Activated T-helper 9 cell treated with anti-CD3 and anti-CD28 coated beads, Interleukin-2, amount 50 U/mL, for 16 hours (primary cell): ENCODE measurements at regions not wholly inside any gene's neighbourhood (a gene's known extent, or its start where the extent isn't known, plus 50 kb on each side); places are given as distances from the start of the nearest gene placed in this dataset.

Experiments used
- DNase-seq: peaks from one replicate; pipeline ENCODE4 v3.0.0-alpha.2; 2020; ENCODE audit warnings: low read depth

DNA sequence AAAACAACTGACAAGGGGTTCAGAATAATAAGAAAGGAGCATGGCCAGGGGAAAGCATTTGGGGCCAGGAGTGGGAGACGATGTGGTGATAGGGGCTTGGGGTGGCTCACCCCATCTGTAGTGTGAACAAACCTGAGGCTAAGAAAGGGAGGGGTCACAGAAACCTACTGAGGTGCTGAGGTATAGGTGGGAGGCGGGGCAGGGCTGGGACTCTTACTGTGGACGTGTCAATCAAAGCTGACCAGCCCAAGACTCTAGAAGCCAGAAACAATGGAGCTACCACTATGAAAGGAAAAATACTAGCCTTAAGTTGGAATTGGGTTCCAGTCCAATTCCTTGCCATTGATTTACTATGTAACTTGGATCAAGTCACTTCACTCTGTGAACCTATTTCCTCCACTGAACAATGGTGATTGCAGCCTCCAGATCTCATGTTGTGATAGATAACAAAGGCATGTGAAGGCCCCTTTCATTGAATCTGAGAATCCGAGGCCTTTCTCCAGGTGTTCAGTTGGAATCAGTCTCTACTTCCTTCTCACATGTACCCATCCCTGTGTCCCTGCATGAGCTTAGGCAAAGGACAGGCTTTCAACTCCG, 260.9 kb upstream of the HES1 start:
- no peak for DNase-seq

DNA sequence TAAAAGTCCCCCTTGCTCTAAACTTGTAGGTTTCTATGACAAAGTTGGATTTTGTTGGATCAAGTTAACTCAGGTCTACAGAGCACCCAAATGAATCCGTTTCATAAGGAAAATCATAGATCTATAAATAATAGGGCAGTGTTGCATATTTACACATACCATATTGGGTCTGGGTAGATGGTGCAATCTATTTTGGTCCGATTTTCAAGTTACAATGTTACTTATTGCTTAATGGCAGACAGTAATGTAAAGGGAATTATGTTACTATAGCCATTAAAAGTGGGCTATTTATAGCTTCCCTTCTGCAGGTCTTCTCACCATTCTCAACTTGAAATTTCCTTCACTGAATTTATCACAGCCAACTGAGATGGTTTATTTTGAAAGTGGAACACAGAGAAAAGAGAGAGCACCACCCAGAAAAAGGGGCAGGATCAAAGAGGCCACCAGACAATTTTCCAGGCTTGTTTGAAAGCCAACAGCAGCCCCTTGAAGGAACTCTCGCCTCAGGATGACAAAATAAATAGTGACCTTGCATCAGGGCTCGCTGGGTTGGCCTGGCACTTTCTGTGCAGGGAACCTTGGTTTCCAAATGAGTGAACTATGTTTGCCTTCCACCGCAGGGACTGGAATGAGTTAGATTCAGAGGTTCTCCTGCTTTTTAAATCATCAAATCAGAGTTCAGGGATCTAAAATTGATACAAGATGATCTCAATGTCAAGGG, 260.2 kb upstream of the HES1 start:
- DNase-seq, result no peak

DNA sequence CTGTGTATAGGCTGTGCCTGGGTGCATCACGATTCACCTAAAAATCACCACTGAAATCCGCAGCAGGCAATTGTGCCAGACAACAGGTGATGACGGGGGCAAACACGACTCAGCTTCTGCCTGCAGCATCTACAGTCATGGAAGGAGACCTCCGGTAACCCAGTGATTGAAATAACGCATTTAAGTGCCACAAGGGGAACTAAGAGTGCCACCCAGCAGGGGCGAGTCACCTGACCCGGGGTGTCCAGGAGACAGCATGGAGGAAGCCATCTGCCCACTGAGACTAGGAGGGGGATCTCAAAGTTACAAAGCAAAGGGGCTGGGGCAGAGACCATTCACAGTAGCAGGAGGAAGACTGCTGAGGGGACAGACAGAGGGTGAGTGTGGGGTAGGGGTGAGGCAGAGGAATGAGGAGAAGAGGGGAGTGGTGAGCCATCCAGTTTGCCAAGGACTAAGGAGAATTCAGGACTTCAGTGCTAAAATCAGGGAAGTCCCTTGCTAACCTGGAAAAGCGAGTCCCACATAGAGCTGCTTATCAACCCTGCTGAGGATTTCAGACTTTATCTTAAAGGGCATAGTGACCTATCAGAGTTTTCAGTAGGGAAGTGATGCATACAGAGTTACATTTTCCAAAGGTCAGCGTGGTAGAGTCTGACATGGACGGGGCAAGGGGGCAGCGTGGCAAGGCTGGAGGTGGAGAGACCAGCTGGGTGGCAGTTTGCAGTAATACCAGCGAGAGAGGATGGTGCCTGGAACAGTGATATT, 256.7 kb upstream of the HES1 start:
- no peak for DNase-seq

DNA sequence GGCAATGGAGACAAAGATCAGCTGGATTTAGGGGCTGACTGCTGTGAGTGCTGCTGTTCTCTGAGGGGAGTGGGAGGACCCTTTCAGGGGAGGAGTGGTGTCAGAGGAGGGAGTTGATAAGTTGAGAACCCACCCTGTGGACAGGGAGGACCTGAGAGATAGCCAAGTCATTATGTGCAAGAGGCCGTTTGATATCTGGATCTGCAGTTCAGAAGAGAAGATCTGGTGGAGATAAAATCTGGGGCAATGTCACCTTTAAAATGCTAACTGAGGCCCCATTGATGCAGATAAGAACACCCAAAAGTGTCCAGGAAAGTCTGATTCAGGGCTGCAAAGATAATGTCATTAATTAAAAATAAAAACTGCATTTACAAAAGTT, 256.1 kb upstream of the HES1 start:
- DNase-seq, result no peak

DNA sequence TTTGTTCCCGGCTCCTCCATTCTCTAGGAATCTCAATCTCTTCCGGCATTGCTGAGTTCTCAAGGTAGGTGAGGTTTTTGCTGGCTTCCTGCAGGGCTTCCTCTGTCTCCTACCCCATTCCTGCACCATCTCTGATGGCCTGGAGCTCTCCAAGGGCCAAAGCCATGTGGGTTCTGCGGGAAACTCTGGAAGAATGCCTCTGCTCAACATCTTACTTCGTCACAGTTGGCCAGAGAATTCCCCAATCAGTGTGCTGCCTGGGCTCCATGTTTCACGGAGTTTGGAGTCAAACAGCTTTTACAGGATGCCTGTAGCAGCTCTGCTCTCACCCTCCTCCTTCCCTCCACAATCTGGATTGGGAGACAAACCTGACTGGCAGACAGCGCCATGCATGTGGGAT, 253.9 kb upstream of the HES1 start:
- DNase-seq, result no peak

DNA sequence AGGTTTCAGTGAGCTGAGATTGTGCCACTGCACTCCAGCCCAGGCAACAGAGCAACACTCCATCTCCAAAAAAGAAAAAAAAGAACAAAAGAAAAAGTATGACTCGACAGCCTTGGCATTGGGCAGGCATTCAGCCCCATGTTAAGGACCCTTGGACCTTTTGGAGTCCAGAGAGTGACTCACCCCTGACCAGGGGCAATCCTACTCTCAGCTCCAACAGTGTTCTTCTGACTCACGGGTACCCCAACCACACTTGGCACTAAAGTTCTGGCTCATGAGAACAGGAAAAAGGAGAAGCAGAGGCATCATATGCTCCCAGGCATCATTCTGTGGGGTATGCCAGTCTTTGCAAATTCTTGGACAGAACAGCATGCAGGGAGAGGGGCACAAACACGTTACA, 252.4 kb upstream of the HES1 start:
- DNase-seq, result no peak

DNA sequence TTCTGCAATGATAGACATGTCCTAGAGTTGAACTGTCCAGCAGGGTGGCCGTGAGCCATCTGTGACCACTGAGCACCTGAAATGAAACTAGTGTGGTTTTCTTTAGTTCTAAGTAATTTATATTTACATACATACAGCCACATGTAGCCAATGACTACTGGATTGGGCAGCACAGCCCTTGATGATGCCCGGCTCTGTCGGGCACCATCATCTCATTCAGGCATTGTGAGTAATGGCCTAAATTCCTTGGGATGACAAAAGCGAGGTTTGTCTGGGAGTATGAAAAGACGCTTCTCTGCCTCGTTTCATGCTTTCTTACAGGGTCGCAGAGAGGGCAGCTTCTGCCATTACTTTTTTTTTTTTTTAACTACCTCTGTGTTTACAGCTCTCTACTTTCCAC, 251.9 kb upstream of the HES1 start:
- DNase-seq, result no peak

DNA sequence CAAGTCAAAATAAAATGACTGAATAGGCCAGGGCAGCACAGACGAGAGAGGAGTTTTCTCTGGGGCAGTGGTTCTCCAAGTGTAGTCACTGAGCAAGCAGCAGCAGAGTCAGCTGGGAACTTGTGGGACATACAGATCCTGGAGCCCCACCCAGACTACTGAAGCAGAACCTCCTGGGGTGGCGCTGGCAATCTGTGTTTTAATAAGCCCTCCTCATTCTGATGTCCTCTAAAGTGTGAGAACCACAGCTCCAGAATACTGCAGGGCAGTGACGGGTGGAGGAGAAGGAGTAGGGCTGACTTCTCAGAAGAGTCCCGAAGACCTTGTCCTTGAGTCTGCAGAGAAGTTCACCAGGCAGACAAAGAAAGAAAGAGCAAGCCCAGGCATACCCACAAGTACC, 251.3 kb upstream of the HES1 start:
- no peak for DNase-seq

DNA sequence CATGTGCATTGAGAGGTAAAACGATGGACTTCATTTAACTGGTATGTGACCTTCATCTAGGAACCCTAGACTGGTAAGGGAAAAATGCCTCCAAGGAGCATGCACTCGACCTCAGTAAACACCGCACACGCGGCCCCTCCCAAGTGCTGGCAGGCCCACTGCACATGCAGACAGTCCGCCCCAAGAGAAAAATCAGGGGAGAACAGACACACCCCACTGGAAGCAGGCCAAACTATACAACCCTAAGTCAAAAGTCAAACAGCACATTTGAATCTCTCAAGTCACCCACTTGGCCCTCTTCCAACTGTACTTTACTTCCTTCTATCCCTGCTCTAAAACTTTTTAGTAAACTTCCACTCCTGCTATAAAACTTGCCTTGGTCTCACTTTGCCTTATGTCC, 250.1 kb upstream of the HES1 start:
- no peak for DNase-seq

DNA sequence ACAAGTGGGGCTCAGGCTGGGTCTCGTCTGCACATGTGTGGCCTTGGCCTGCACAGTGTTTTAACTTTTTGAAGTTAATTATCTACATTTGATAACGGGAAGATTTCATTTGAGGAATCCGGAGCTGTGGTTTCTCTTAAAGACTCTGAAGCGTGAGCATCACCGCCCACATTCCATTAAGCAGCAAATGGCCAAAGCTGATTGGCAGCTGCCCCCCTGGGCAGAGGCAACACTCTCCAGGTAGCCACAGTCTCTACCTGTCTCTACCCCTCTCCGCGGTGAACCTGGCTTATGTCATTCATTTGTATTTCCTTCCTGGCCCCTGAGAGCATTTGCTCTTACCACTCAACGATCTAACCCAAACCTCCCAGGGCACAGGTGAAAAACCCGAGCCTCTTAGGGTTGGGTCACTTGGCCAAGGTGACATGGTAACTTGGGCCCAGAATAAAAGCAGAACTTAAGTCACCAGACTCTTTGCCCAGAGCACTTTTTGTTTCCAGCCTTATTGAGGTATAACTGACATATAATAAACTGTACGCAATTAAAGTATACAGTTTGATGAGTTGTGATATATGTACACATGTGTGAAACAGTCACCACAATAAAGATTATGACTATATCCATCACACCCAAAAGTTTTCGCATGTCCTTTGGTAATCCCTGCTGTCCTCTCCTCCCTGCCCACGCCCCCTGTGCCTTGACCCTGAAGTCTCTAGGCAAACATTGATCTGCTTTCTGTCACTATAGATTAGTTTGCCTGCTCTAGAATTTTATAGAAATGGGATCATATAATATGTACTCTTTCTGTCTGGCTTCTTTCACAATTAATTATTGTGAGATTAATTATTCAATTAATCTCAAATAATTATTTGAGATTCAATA, 245.7 kb upstream of the HES1 start:
- DNase-seq, result no peak

DNA sequence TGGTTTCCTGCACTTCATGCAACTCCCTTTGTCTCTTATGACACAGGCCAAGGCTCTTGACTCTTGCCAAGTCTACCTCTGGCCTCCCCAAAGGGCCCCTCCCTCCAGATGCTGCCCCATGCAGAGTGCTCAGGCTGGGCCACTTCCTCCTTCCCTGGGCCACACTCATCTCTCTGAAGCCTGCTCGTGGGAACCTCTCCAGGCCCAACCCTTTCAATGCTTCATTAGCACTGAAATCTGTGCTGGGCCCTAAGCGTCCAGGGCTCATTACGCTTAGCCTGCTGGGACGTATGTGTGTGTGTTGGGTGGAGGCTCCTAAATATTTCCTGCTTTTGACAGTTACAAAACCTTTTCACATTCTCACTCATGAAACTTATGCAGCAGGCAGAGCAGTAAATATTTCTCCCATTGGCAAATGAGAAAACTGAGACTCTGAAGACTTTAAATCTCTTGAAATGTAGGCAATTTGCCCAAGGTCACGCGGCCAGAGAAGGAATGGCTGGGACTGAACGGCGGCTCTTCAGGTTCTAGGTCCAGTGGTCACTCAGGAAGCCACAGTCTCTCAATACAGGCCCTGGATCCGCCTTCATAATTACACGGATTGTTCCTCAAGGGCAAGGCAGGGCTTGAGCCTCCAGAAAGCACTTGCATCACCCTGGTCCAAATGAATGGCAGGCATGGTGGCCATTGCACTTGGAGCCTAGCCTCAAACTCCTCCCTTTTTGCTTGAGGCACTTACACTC, 241.7 kb upstream of the HES1 start:
- no peak for DNase-seq

DNA sequence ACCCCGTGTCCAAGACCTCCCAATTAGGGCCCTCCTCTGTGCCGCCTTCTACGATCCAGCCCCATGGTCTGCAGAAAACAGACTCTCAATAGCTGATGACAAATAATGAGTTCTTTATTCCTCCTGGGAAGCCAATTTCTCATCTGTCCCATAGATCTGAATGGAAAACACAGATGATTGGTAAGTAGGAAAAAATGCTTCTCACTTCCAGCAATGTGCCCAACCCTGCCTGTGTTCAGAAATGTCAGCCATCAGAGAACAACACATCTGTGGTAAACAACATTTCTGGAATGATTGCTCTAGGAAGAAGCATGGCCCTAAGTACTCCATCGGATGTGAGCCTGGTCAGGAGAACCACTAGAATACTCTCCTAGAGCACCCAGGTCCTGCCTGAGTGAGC, 240.5 kb upstream of the HES1 start:
- no peak for DNase-seq

DNA sequence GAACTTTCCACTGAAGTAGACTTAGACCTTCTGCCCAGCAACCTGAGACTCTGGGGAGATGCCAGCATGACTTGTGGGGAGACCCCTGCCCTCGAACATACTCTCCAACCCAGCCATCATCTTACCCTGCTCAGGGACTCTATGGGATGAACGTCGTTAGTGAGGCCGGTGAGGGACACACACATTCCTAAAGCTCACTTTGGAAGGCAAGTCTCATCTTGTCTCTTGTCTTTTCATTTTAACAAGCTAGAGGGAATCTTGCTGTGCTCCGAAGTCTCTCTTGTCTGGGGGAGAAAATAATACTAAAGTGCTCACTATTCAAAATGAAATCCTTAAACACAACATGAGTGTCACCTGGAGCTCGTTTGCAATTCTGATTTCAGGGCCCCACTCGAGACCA, 239.5 kb upstream of the HES1 start:
- DNase-seq, result no peak

DNA sequence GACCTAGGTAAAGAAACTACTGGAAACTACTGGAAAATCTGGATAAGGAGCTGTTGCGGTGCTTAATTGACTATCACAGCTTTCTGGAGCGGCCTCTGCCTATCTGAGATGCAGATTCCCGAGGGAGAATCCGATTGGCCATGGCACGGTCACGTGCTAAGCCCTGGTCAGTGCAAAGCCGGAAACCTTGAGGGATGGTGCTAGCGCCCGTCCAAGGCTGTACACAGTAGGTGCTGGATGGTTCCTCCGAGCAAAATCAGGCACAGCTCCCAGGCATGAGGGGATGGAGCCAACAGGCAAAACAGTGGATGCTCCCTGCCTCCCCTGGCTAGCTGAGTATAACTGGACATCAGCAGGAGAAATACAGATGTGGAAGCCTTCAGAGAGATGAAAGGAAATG, 238.7 kb upstream of the HES1 start:
- no peak for DNase-seq

DNA sequence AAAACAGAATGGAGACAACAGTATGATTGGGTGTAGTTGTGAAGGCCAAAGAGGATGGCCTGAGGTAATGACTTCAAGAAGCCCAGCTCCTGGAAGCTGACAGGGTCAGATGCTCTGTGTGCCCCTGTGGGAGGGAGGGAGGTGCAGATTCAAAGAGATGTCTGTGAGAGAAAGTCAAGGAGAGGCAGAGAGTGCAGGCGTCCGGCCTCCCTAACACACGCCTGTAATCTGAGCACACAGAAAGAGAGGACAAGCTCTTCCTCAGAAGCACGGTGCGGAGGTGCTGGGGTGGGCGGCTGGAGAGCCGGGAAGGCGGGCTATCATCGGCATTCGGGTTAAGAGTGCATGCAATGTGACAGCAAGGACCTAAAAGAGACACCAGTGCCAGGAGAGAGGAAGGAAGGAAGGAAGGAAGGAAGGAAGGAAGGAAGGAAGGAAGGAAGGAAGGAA, 238.2 kb upstream of the HES1 start:
- DNase-seq, result no peak

DNA sequence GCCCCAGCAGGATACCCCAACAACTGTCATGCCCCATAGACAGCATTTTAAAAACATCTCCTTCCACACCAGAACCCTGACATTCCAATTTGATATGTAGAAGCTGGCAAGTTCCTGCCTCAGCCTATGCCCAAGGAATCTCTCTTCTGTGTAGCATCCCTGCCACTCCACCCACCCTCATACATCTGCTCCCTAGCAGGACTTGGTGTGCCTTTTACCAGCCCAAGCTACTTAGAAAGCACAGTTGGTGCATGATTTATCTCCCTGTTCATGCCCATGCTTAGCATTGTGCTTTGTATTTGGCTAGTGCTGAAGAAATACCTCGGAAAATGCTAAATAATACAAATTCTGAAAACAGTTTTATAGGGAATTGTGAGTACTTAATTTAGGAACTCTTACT, 236.9 kb upstream of the HES1 start:
- no peak for DNase-seq

DNA sequence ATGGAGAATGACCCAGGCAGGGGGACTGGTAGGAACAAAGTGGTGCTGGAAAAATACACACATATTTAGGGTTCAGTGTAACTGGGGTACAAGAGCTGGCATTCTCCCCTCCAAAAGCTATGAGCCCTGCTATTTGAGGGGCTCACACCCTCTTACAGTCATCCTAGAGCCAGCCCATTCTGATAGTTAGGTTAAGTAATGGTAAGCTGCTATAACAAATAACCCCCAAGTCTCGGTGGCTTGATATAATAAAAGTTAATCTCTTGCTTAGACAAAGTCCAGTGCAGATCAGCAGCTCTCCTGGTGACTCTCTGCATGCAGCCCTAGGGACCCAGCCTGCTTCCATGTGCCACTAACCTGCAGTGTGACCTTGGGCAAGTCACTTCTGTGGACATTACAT, 234.9 kb upstream of the HES1 start:
- no peak for DNase-seq

DNA sequence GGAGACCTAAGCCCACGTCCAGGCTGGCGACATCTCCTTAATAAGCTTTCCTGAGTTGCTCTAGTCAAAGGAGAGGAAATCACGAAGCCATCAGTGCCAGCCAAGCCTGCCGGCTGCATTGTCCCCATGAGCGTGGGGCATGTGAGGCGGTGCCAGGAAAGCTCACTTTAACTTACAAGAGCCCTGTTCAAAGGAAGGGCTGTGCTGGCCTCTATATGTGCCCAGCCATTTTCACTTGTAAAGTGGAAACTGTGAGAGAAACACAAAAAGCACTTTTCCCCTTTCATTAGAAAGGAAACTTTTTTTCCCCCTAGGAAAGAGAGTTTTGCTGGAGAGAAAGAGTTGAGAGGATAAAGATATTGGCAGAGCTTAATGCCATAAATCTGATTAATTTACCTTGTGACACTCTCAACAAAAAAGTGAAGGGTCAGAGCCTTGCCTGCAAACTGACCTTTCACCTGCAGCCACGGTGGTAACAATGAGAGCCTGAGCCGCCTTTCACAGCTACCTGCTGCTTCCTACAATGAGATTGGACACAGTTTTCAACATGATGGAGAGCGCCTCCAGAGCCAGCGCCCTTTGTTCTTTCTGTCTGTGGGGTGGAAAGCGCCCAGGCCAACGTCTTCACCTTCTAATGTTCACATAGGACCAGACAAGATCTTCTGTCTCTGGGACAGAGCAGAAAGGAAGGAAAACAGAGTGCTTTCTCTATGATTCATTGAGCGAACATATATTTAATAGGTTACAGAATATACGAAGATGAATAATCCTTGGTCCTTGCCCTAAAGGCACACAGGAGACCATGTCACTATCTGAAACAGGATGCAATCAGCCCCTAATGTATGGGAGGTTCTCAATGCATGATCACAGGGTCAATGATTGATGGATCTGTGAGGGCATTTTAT, 233.1 kb upstream of the HES1 start:
- DNase-seq, result no peak

DNA sequence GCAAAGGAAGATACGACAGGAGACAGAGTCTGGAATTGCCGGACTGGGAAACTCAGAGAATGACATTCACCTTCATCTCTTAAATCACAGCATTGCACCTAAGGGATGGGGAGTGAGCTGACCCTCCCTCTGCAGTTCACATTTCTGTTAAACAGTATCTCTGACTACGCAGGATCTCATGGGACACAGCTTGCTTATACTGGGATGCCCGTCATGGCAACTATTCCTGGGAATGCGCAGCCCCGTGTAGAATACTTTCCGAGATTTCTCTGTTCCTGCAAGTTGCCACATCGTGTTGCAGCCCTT, 232.5 kb upstream of the HES1 start:
- no peak for DNase-seq

DNA sequence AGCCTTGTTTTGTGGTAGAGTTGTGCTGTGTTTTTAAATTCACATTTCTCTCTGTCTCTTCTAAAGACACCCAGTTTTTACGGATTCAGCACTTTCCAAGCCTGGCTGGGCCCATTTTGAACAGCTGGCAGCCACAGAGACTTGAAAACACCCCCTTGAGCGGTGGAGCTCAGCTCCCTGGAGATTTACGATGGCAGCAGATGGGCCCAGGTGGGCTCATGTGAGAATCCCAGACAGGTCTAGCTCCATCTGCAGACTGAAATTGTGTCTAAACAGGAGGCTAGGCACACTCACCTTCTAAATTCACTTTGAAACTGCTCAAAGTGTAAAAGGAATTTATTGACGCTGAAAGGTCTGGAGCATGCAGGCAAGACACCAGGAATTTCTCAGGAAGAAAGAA, 232.0 kb upstream of the HES1 start:
- DNase-seq, result no peak
